ENCODE measurements at regions not wholly inside any gene's neighbourhood (a gene's known extent, or its start where the extent isn't known, plus 50 kb on each side); places are given as distances from the start of the nearest gene placed in this dataset.
"Not testable (repeated sequence)": the region's sequence is repeated elsewhere in the genome, so short reads cannot be mapped to it uniquely, and the experiment has no call there.

GRCh38 chr10:45118929-45119328 is 118.2 kb downstream of the ZNF22 start:
- DNase-seq = no peak

DNA sequence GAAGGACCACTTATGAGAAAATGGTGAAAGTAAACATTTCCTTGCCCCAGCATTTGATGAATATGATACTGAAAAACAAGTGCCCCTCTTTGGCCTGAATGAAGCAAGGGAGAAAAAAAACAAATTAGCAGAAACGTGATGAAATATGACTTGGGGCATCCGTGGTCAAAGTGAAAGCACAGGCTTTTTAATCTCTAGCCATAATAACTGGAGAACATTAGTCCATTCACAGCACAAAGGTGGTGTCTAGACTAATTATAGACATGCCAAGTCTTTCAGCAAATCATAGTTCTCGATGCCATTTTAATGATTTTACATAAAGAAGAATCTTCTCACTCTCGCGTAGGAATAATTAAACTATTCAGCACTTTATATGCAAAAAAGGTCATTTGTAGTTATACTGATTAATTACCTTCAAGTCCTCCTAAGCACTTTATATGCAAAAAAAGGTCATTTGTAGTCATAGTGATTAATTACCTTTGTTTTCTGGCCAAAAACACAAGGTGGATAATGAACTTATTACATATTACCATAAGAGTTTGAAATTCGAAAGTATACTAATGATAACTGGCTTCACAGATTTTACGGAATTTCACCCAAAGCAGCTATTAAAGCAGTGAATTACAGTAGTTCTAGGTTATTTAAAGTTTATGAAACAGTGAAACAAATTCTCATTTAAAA is 121.6 kb downstream of the ZNF22 start:
- DNase-seq = not testable (repeated sequence)

DNA sequence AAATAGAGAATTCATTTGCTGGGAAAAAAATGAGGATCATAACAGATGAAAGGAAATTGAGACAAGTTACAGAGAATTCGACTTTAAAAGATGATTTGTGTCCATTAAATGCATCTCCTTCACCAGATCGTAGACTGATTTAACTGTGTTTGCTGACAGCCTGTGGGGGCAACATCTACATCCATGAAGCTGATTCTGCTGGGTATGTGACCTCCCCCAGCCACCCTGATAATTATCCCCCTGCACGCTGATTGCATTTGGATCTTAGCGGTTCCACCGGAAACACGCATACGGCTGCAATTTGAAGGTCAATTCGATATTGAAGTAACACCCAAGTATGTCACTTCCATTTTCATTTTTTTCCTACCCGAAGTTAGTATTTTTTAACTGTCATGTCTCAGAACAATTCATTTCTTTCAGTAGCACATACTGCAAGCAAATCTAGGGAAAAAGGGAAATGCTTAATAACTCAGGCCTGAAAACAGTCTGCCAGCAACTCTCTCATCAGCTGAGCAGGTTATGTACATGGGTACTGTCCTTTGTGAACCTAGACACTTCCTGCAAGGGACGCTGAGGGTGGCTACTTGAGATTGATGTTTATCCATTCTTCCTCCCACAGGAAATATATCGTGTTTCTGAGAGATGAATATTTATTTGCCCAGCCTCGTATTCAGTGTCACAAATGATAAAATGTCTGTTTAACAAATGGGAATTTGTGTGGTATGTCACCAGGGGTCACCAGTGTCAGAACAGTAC is 134.9 kb downstream of the ZNF22 start:
- DNase-seq = no peak

GRCh38 chr10:45136256-45136655 is 135.5 kb downstream of the ZNF22 start:
- DNase-seq = no peak

DNA sequence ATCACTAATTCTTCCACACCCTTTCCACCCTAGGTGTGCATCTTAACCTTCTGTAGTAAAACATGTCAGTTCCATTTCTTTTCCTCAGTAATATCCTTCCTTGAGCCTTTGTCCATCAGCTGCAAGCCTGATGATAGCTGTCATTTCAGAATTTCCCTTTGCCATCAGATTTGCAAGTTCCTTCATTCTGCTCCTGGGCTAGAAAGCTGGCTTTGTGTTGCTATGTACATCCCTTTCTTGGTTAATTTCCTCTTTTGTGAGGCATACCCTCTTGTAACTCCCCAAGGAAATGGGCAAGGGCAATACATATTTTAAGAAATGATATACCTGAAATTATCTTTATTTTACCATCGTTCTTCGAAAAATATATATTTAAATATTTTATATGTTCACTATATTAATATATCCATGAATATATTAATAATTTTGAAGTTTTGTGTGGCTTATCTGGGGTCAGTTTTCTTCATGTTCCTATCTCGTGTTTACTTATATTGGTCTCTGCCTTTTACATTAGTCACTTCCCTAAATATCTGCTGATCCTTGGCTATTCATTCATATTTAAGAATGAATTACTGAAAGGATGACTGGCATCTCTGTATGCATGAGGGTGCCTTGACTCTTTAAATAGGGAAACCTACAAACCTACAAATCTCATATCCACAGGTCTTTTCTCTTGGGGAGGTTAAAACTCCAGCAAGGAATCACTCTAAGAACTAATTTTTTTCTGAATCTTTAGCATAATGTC is 143.8 kb downstream of the ZNF22 start:
- DNase-seq = no peak

DNA sequence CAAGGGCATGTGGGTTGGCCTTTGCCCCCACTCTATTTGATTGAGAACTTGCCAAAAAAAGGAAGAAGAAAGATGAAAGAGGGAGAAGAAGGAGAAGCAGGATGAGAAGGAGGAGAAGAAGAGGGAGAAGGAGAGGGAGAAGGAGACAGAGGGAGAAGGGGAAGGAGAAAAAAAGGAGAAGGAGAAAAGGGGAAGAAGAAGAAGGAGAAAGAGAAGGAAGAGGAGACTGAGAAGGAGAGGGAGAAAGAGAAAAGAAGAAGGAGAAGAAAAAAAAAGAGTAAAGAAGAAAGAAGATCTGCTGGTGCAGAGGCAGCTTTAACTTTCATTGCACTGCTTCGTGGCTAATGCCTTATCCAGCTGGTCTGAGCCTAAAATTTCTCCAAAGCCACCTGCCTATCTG is 144.4 kb downstream of the ZNF22 start:
- DNase-seq = not testable (repeated sequence)

DNA sequence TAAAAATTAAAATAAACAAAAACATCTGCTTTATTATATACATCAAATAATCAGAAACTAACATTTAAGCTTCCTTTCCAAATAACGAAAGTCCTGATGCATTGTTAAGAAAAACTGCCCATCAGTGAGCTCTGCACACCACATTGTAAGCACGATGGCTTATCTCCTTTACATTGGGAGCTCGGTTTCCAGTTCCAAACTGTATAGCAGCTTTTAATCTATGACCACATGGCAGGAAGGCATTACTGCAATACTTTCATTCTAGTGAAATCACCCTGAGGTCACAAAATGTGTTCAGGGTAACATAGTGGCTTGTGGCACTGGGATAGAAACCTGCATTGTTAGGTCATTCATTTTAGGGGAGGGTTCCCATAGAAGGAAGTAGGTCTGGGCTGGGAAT is 146.3 kb downstream of the ZNF22 start:
- DNase-seq = no peak

GRCh38 chr10:45150997-45151396 is 150.3 kb downstream of the ZNF22 start:
- DNase-seq = no peak

- no peak for DNase-seq
Measured at GRCh38 chr10:45151467-45152214, 150.9 kb downstream of the ZNF22 start.

DNA sequence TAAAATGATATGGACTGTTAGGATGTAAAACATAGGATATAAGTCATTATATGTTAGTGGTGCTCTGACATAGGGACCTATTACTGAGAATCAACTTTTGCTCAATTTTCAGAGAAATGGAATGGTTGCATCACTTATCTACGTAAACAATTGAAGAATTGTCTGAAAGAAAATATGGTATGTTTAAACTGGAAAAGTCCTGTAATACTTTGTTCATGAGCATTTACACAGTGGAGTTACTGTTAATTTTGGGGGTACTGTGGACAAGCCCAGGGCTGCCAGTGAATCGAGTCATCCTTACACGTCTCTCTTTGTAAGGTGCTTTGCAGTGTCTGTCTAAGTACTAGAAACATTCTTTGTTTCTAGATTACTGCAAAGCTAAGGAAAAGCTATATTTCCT is 152.0 kb downstream of the ZNF22 start:
- no peak for DNase-seq

- no peak for DNase-seq
Measured at GRCh38 chr10:45154502-45154901, 153.8 kb downstream of the ZNF22 start.

DNA sequence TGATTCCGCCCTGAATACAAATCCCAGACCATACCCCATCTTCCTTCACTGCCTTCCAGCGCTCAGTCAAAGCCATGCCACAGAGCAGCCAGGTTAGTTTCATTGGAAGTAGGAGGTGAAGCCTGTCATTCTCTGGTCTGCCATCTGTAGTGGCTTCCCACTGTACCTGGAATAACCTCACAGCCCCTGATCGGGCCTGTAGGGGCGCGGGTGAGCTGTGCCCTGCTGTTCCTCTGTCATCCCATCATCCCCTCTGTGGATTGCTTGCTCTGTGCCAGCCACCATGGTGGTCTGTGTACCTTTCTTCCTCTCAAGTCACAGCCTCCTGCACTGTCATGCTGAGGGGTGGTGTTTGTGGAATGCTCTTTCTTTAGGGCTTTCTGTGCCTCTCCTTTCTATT is 155.1 kb downstream of the ZNF22 start:
- DNase-seq = no peak

GRCh38 chr10:45160271-45160670 is 155.1 kb downstream of the OR13A1 start:
- DNase-seq = no peak

DNA sequence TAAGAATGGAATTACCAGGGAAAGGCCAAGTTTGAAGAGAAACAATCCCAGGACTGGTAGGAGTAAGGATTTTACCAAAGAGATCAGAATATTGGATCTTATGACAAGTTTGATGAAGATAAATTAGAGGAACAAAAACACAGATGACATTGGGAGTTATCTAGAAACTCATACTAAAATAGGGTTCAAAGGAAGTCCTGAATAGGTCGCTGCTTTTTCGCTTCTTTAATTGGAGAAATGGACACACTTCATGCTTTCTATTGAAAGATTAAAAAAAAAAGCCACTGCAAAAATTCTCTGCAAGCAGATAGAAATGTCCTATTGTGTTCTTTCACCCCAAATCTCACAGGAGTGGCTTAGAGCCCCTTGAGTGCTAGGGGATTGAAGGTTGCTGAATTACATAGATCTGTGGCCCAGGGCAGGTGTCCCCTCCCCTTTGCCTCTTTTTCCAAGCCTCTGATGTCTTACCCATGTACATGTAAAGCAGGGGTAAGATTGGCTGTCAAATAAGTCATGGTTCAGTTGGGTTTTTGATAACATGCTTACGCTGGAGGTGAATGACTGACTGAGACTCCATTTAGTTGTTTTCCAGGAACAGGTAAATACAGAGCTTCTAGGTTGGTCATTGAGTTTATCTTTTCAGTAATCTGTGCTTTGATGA is 152.0 kb downstream of the OR13A1 start:
- no peak for DNase-seq

GRCh38 chr10:45175520-45176118 is 139.8 kb downstream of the OR13A1 start:
- DNase-seq = not testable (repeated sequence)

GRCh38 chr10:45179691-45180090 is 135.7 kb downstream of the OR13A1 start:
- no peak for DNase-seq

GRCh38 chr10:45180507-45180906 is 134.9 kb downstream of the OR13A1 start:
- DNase-seq = no peak

- no peak for DNase-seq
Measured at GRCh38 chr10:45180946-45181875, 134.2 kb downstream of the OR13A1 start.

GRCh38 chr10:45183174-45183573 is 132.2 kb downstream of the OR13A1 start:
- no peak for DNase-seq

GRCh38 chr10:45197816-45198485 is 117.5 kb downstream of the OR13A1 start:
- DNase-seq = no peak
